Spleen (tissue), 11 donors: ENCODE measurements at regions not wholly inside any gene's neighbourhood (a gene's known extent, or its start where the extent isn't known, plus 50 kb on each side); places are given as distances from the start of the nearest gene placed in this dataset.

Experiments
- DNase-seq: peaks from one replicate; pipeline ENCODE4 v3.0.0-alpha.2; 2020
- H3K27ac ChIP-seq, 8 donors: fragments of 200-600 bp; sonication (generic) in 7 of 8; 1 replicate in 4 of 8; 2 replicates in 4 of 8; pipeline versions ENCODE4 v1.5.0 to v1.8.0; 2016 to 2021; ENCODE audit warnings: inconsistent platforms in 4 of 8, mild to moderate bottlenecking in 4 of 8, moderate library complexity in 1 of 8
- H3K27me3 ChIP-seq, 7 donors: fragments of 200-600 bp; sonication (generic) in 6 of 7; replicated peaks in 1 of 7; 1 replicate in 4 of 7; 2 replicates in 3 of 7; pipeline versions ENCODE4 v1.5.0 to v1.8.0; 2016 to 2021; ENCODE audit warnings: inconsistent platforms in 3 of 7, mild to moderate bottlenecking in 1 of 7
- H3K36me3 ChIP-seq, 6 donors: fragments of 200-600 bp; sonication (generic) in 5 of 6; 1 replicate in 4 of 6; 2 replicates in 2 of 6; pipeline versions ENCODE4 v1.5.0 to v1.8.0; 2016 to 2021; ENCODE audit warnings: inconsistent platforms in 2 of 6
- H3K4me1 ChIP-seq, 6 donors: fragments of 200-600 bp; sonication (generic) in 5 of 6; 1 replicate in 3 of 6; 2 replicates in 3 of 6; pipeline versions ENCODE4 v1.5.0 to v1.8.0; 2016 to 2021; ENCODE audit warnings: inconsistent platforms in 3 of 6
- H3K4me3 ChIP-seq, 8 donors: fragments of 200-600 bp; sonication (generic) in 7 of 8; 1 replicate in 4 of 8; 2 replicates in 4 of 8; pipeline versions ENCODE4 v1.5.0 to v1.8.0; 2016 to 2021; ENCODE audit warnings: inconsistent platforms in 4 of 8, mild to moderate bottlenecking in 4 of 8, moderate library complexity in 2 of 8
- H3K9me3 ChIP-seq, 8 donors: fragments of 200-600 bp; sonication (generic) in 7 of 8; 1 replicate in 4 of 8; 2 replicates in 4 of 8; pipeline versions ENCODE4 v1.5.0 to v1.8.0; 2016 to 2021; ENCODE audit warnings: inconsistent platforms in 4 of 8
- CTCF ChIP-seq, 11 experiments: fragments of 200-600 bp in 7 of 11; fragments of 450-650 bp in 4 of 11; sonication (generic) in 4 of 11; IDR thresholded peaks in 8 of 11; conservative IDR thresholded peaks in 3 of 11; 1 replicate in 7 of 11; 2 replicates in 4 of 11; pipeline versions ENCODE4 v1.4.0 to v1.8.0; 2016 to 2021; ENCODE audit warnings: antibody characterized with exemption in 11 of 11, inconsistent platforms in 4 of 11, mild to moderate bottlenecking in 1 of 11
- POLR2A ChIP-seq, 3 donors: fragments of 450-650 bp; IDR thresholded peaks; one replicate each; pipeline ENCODE4 v1.5.1; 2017; ENCODE audit warnings: antibody characterized with exemption in 3 of 3, mild to moderate bottlenecking in 1 of 3
- POLR2AphosphoS5 ChIP-seq, 3 donors: sonication (generic); formaldehyde crosslinking; IDR thresholded peaks; one replicate each; pipeline ENCODE4 v1.5.1; 2017; ENCODE audit warnings: antibody characterized with exemption in 3 of 3
- WGBS, 5 donors: extraction: QIAGEN DNeasy Blood & Tissue Kit in 3 of 5; methylation state at CpG; one replicate each; pipeline versions ENCODE4 v1.1.5 to v1.1.7; 2013 to 2018; 5-methylcytosine and 5-hydroxymethylcytosine counted together
- intact Hi-C: fragments of 100-400 bp; cut with DNase I; formaldehyde crosslinking; loops from one replicate; pipeline ENCODE4 v1.15.0; 2023; ENCODE audit warnings: low total_unique reads
- donor health status: healthy with polysubstance abuse.
- donor health status: DM: no; HTN: no; CAD: no; lungs with moderate emphysema.
- donor health status: DM: no; HTN: no; CAD: no.
- donor health status: Bipolar disorder and iron deficiency.
- donor health status: healthy.
- donor health status: DM: no; HTN: no; CAD: no.
- donor health status: DM: yes; HTN: yes; CAD: no.

- Histone ChIP-seq H3K27me3 (no peaks in the 10 kb centered on the region), H3K27ac (no peak overlapping the region), H3K36me3 (no peaks in the 10 kb centered on the region), H3K4me1 (no peaks in the 10 kb centered on the region), H3K4me3 (no peak overlapping the region), H3K9me3 (peaks cover 0 to 17% (median 3%) of the 10 kb centered on the region in 8 donors)
- intact Hi-C loops: no loop called here
- TF ChIP-seq POLR2AphosphoS5 (IDR thresholded peaks at IDR 0.05) (no peak), POLR2A (IDR thresholded peaks at IDR 0.05) (no peak), CTCF (IDR thresholded peaks at IDR 0.05 in 8 of 11, conservative IDR thresholded peaks at IDR 0.05 in 3 of 11) (no peak)
- WGBS, 5 donors: 92 to 99% (median 93%) methylated on average over 2 of the region's 2 CpGs
- no peak for DNase-seq
Observed at GRCh38 chr4:103499094-103499493, 220.7 kb downstream of the TACR3 start.

GRCh38 chr4:103498161-103499070 is 221.4 kb downstream of the TACR3 start:
- H3K4me1 ChIP-seq: no peaks in the 10 kb centered on the region
- no peak overlapping the region for H3K27ac ChIP-seq
- DNase-seq: peak; percentile 33
- no peak overlapping the region for H3K4me3 ChIP-seq
- no peaks in the 10 kb centered on the region for H3K27me3 ChIP-seq
- H3K36me3 ChIP-seq: no peaks in the 10 kb centered on the region
- TF ChIP-seq POLR2A (IDR thresholded peaks at IDR 0.05): no peak
- TF ChIP-seq CTCF (IDR thresholded peaks at IDR 0.05 in 8 of 11, conservative IDR thresholded peaks at IDR 0.05 in 3 of 11): no peak
- intact Hi-C loops: no loop called here
- peaks cover 0 to 19% (median 3%) of the 10 kb centered on the region in 8 donors for H3K9me3 ChIP-seq
- WGBS, 5 donors: 50 to 76% (median 60%) methylated on average over 8 of the region's 8 CpGs

- H3K36me3 ChIP-seq: no peaks in the 10 kb centered on the region
- WGBS, 5 donors: 69 to 92% (median 83%) methylated on average over 1 of the region's 1 CpG
- intact Hi-C loops: no loop called here
- H3K4me1 ChIP-seq: no peaks in the 10 kb centered on the region
- no peak for TF ChIP-seq CTCF (IDR thresholded peaks at IDR 0.05 in 8 of 11, conservative IDR thresholded peaks at IDR 0.05 in 3 of 11)
- TF ChIP-seq POLR2AphosphoS5 (IDR thresholded peaks at IDR 0.05): no peak
- no peak for TF ChIP-seq POLR2A (IDR thresholded peaks at IDR 0.05)
- H3K9me3 ChIP-seq: peaks cover 0 to 23% (median 3%) of the 10 kb centered on the region in 8 donors
- H3K27ac ChIP-seq: no peak overlapping the region
- no peaks in the 10 kb centered on the region for H3K27me3 ChIP-seq
- H3K4me3 ChIP-seq: no peak overlapping the region
- no peak for DNase-seq
Observed at GRCh38 chr4:103497692-103498091, 222.1 kb downstream of the TACR3 start.

- 80 to 88% (median 84%) methylated on average over 5 of the region's 5 CpGs for WGBS, 5 donors
- peaks cover 0 to 25% (median 5%) of the 10 kb centered on the region in 8 donors for H3K9me3 ChIP-seq
- no peaks in the 10 kb centered on the region for H3K4me1 ChIP-seq
- no peak for TF ChIP-seq CTCF (IDR thresholded peaks at IDR 0.05 in 8 of 11, conservative IDR thresholded peaks at IDR 0.05 in 3 of 11)
- no peak for TF ChIP-seq POLR2AphosphoS5 (IDR thresholded peaks at IDR 0.05)
- no peak for TF ChIP-seq POLR2A (IDR thresholded peaks at IDR 0.05)
- intact Hi-C loops: no loop called here
- no peaks in the 10 kb centered on the region for H3K27me3 ChIP-seq
- H3K4me3 ChIP-seq: no peak overlapping the region
- no peak for DNase-seq
- no peaks in the 10 kb centered on the region for H3K36me3 ChIP-seq
- no peak overlapping the region for H3K27ac ChIP-seq
Observed at GRCh38 chr4:103496800-103497199, 223.0 kb downstream of the TACR3 start.
